MCF 10A (cell line): ENCODE measurements at regions not wholly inside any gene's neighbourhood (a gene's known extent, or its start where the extent isn't known, plus 50 kb on each side); places are given as distances from the start of the nearest gene placed in this dataset.

Experiments used
- BruUV-seq: library from RNA; stranded (reverse); fragments of 400-500 nt; replicated peaks from 2 replicates; lab custom pipeline; 2021; lab: Mats Ljungman, UMichigan
- CTCF ChIA-PET: fragments of 300-600 bp; sonication (Branson Sonifier 250); formaldehyde crosslinking; extraction: SDS; loops from one replicate; lab custom pipeline; 2021; ENCODE audit warnings: antibody characterized with exemption, inconsistent platforms; lab: Yijun Ruan, JAX
- POLR2A ChIA-PET: fragments of 300-600, 350-650 bp; sonication (Branson Sonifier 250); formaldehyde crosslinking; extraction: SDS; loops from one replicate; lab custom pipeline; 2020; ENCODE audit warnings: antibody characterized with exemption, inconsistent platforms; lab: Yijun Ruan, JAX
- DNase-seq: peaks from one replicate; pipeline ENCODE4 v3.0.0-alpha.2; 2018; ENCODE audit not compliant: unreplicated experiment
- H3K27ac Mint-ChIP-seq: one replicate; pipeline ENCODE4 v1.8.0; 2022; ENCODE audit warnings: mild to moderate bottlenecking, low read depth, mixed read lengths; ENCODE audit not compliant: unreplicated experiment
- H3K27me3 Mint-ChIP-seq: one replicate; pipeline ENCODE4 v1.8.0; 2022; ENCODE audit warnings: mixed read lengths; ENCODE audit not compliant: insufficient read depth, unreplicated experiment
- H3K36me3 Mint-ChIP-seq: one replicate; pipeline ENCODE4 v1.8.0; 2022; ENCODE audit warnings: mild to moderate bottlenecking, moderate library complexity, mixed read lengths; ENCODE audit not compliant: insufficient read depth, unreplicated experiment
- H3K4me1 Mint-ChIP-seq: one replicate; pipeline ENCODE4 v1.8.0; 2022; ENCODE audit warnings: mixed read lengths; ENCODE audit not compliant: insufficient read depth, unreplicated experiment
- H3K4me3 Mint-ChIP-seq: one replicate; pipeline ENCODE4 v1.8.0; 2022; ENCODE audit warnings: mild to moderate bottlenecking, moderate library complexity, mixed read lengths; ENCODE audit not compliant: unreplicated experiment
- H3K9me3 Mint-ChIP-seq: one replicate; pipeline ENCODE4 v1.8.0; 2022; ENCODE audit warnings: mixed read lengths; ENCODE audit not compliant: unreplicated experiment
- intact Hi-C: fragments of 100-400 bp; cut with micrococcal nuclease; formaldehyde crosslinking; loops from 2 replicates; pipeline ENCODE4 v1.14.1; 2022
- TF ChIP-seq, protein P1 (sequence below): fragments of 200-600 bp; IDR thresholded peaks from one replicate; pipeline ENCODE4 v1.8.0; 2022; ENCODE audit warnings: antibody characterized with exemption, mild to moderate bottlenecking; ENCODE audit not compliant: unreplicated experiment

- ChIA-PET CTCF (interaction anchor here (1.2 kb wide), 1 partner anchor 56 kb away, joined by 4 read pairs; no protein-coding TSS in a partner anchor), POLR2A (no interaction called here)
- TF ChIP-seq, protein P1, sequence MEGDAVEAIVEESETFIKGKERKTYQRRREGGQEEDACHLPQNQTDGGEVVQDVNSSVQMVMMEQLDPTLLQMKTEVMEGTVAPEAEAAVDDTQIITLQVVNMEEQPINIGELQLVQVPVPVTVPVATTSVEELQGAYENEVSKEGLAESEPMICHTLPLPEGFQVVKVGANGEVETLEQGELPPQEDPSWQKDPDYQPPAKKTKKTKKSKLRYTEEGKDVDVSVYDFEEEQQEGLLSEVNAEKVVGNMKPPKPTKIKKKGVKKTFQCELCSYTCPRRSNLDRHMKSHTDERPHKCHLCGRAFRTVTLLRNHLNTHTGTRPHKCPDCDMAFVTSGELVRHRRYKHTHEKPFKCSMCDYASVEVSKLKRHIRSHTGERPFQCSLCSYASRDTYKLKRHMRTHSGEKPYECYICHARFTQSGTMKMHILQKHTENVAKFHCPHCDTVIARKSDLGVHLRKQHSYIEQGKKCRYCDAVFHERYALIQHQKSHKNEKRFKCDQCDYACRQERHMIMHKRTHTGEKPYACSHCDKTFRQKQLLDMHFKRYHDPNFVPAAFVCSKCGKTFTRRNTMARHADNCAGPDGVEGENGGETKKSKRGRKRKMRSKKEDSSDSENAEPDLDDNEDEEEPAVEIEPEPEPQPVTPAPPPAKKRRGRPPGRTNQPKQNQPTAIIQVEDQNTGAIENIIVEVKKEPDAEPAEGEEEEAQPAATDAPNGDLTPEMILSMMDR, result no peak
- no peak overlapping the region for H3K4me3 Mint-ChIP-seq
- intact Hi-C loops, result no loop called here
- H3K27me3 Mint-ChIP-seq, result peaks cover 57% of the 10 kb centered on the region
- H3K9me3 Mint-ChIP-seq, result peaks cover 17% of the 10 kb centered on the region
- no peak for DNase-seq
- BruUV-seq, result no TSS peak
- no peaks in the 10 kb centered on the region for H3K4me1 Mint-ChIP-seq
- H3K36me3 Mint-ChIP-seq, result no peaks in the 10 kb centered on the region
- no peak overlapping the region for H3K27ac Mint-ChIP-seq
Measured at GRCh38 chr5:62197697-62198096, 108.3 kb upstream of the KIF2A start.

DNA sequence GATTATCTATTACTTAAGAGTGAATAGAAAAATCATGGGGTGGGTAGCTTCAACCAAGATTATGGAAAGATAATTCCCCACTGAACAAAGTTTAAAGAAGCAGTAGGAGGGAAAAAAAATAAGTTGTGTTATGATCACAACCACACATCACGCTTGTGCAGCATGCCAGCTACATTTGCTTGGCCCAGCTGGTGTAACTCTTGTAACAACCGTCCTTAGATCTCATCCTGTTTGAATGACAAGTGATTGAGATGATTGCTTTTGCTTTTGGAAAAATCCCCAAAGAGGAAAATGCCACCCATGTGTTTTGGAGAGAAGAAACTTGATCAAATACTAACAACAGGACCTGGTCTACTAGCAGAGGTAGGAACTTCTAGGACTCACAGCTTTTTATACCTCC lies 107.6 kb upstream of the KIF2A start:
- no peaks in the 10 kb centered on the region for H3K36me3 Mint-ChIP-seq
- TF ChIP-seq, protein P1, result no peak
- H3K4me1 Mint-ChIP-seq, result no peaks in the 10 kb centered on the region
- BruUV-seq, result no TSS peak
- POLR2A ChIA-PET, result no interaction called here
- no peak overlapping the region for H3K4me3 Mint-ChIP-seq
- H3K27ac Mint-ChIP-seq, result no peak overlapping the region
- H3K9me3 Mint-ChIP-seq, result peaks cover 10% of the 10 kb centered on the region
- intact Hi-C loops, result no loop called here
- peaks cover 63% of the 10 kb centered on the region for H3K27me3 Mint-ChIP-seq
- CTCF ChIA-PET, result interaction anchor here (1.2 kb wide), 1 partner anchor 56 kb away, joined by 4 read pairs; no protein-coding TSS in a partner anchor
- DNase-seq, result no peak

DNA sequence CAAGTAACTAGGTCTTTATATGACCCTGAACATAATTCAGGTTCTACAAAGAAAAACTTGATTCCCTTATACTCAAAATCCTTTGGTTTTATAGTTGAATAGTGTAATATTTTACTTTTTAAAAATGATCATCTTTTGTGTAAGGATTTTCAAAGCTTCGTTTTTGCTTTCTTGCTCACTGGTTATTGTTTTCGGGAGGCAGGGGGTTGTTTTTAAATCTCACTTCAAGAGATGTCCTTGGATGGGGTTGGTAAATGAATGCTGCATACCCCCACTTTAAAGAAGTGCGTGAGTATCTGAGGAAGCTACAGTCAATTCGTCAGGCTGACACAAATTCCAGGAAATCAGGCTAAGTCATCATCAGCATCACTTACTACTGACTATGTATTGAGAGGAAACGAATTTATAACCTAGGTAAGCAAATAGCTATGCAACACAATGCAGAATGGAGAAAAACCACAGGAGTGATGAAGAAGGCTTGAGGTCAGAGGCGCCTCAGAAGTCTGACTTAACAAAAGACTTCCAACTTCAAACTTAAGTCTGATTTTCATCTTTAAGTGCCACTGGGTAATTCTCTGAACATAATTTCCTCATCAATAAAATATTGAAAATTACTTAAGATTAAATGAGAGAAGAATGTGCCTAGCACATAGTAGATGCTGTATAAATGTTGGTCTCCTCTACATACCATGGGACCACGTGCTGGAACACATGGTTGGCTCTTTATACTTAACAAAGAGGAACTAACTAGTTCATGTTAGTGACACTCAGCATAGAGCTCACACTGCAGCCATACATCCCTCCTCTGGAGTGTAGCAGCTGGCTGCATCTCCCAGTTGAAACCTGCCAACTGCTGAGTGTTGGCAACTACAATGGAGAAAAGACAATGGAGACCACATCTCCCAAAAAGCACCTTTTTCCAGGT lies 106.0 kb upstream of the KIF2A start:
- TF ChIP-seq, protein P1, result no peak
- intact Hi-C loops, result no loop called here
- H3K27me3 Mint-ChIP-seq, result peaks cover 66% of the 10 kb centered on the region
- no peaks in the 10 kb centered on the region for H3K4me1 Mint-ChIP-seq
- no peaks in the 10 kb centered on the region for H3K36me3 Mint-ChIP-seq
- CTCF ChIA-PET, result interaction anchor here (1.1 kb wide), 1 partner anchor 25 kb away, joined by 4 read pairs; no protein-coding TSS in a partner anchor
- no peak overlapping the region for H3K27ac Mint-ChIP-seq
- no peaks in the 10 kb centered on the region for H3K9me3 Mint-ChIP-seq
- BruUV-seq, result no TSS peak
- POLR2A ChIA-PET, result interaction anchor here (0.6 kb wide), 1 partner anchor 538 kb away, joined by 3 read pairs; no protein-coding TSS in a partner anchor
- no peak overlapping the region for H3K4me3 Mint-ChIP-seq
- no peak for DNase-seq

DNA sequence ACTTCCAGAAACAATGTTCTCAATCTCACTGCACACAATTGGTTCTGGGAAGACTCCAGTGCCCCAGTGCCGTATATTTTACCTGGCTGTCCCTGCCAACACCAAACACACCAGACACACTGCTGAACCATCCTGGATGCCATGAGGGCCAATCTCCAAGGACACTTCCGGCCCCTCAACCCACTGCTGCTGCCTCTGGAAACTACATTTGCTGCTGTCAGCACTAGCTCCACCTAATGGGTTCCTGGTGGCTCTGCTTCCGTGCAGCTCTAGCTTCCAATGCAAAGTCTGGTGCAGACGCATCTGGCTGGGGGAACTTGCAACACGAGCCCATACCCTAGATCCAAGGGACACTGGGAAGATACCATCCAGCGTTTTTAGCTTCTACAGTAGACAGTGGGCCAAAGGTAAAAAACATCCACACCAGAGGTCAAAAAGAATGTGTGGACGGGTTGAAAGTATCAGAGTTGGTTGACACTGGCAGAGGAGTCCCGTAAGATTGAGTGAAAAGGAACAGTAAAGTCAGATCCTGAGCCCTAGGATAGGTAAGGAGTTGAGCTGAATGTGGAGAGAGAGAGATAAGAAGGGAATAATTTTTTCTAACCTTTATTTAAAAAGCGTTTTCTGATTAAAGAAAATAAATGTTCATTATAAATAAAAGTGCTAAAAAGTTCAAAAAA lies 99.7 kb upstream of the KIF2A start:
- no peaks in the 10 kb centered on the region for H3K9me3 Mint-ChIP-seq
- no peaks in the 10 kb centered on the region for H3K4me1 Mint-ChIP-seq
- TF ChIP-seq, protein P1, result no peak
- peak; percentile 8 for DNase-seq
- intact Hi-C loops, result no loop called here
- BruUV-seq, result no TSS peak
- CTCF ChIA-PET, result no interaction called here
- POLR2A ChIA-PET, result no interaction called here
- H3K27me3 Mint-ChIP-seq, result peaks cover 39% of the 10 kb centered on the region
- no peaks in the 10 kb centered on the region for H3K36me3 Mint-ChIP-seq
- no peak overlapping the region for H3K4me3 Mint-ChIP-seq
- no peak overlapping the region for H3K27ac Mint-ChIP-seq
